ENCODE measurements at regions not wholly inside any gene's neighbourhood (a gene's known extent, or its start where the extent isn't known, plus 50 kb on each side); places are given as distances from the start of the nearest gene placed in this dataset.

DNA sequence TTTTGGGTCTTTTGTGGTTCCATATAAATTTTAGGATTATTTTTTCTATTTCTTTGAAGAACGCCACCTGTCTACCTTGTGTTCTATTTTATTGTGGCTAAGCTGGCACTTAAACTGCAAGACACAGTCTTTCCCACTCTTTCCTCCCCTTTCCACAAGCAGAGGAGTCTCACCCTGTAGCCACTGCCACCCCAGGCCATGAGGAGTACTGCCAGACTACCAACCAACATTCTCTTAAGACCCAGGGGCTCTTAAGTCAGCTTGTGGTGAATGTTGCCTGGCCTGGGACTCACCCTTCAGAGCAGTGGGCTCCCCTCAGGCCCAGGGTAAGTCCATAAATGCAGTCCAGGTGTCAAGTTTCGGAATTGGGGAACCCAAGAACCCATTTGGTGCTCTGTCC is 58.0 kb upstream of the FMR1 start:
- no peak for TF ChIP-seq ELF1 (IDR thresholded peaks at IDR 0.05)
- TF ChIP-seq TAF1 (IDR thresholded peaks at IDR 0.05; ENCODE audit: borderline replicate concordance, low read depth, low read length), result no peak
- TF ChIP-seq, protein P1, sequence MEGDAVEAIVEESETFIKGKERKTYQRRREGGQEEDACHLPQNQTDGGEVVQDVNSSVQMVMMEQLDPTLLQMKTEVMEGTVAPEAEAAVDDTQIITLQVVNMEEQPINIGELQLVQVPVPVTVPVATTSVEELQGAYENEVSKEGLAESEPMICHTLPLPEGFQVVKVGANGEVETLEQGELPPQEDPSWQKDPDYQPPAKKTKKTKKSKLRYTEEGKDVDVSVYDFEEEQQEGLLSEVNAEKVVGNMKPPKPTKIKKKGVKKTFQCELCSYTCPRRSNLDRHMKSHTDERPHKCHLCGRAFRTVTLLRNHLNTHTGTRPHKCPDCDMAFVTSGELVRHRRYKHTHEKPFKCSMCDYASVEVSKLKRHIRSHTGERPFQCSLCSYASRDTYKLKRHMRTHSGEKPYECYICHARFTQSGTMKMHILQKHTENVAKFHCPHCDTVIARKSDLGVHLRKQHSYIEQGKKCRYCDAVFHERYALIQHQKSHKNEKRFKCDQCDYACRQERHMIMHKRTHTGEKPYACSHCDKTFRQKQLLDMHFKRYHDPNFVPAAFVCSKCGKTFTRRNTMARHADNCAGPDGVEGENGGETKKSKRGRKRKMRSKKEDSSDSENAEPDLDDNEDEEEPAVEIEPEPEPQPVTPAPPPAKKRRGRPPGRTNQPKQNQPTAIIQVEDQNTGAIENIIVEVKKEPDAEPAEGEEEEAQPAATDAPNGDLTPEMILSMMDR (IDR thresholded peaks at IDR 0.05), result no peak
- TF ChIP-seq RFX5 (IDR thresholded peaks at IDR 0.05; ENCODE audit: low read length), result no peak

All from SK-N-SH (cell line).